ENCODE measurements at regions not wholly inside any gene's neighbourhood (a gene's known extent, or its start where the extent isn't known, plus 50 kb on each side); places are given as distances from the start of the nearest gene placed in this dataset.

DNA sequence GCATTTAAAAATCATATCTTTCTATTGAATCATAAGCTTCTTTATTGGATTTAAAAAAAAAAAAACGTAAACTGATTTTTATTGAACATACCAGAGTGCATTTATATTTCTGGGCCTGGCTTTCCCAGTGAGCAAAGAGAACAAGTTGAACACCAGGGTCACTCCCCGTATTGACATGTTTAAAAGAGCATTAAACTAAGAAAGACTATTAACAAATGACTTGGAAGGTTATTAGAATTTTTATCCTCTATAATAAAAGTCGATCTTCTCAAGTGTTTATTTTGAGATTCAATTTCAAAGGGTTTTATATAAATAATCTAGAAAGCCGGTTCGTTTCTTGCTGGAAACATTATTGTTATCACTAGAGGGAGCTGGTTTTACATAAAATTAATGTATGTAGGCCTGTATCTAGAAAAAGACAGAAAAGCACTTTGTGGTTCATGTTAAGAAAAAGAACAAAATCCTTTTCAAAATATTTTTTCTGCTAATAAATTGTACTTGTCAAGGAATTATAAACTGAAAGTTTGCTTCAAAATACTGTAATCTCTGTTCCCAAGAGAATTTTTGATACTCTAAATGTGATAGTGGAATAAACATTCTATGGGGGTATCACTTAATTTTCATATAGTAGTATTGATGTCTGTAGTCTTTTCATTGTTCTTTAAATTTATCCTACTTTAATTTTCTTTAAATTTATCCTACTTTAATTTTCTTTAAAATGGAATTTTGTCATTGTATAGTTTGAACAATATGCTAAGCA, 321.8 kb upstream of the MME start:
- H3K4me1 ChIP-seq (ENCODE audit: low read depth): no peaks in the 10 kb centered on the region
- no peak overlapping the region for H3K4me3 ChIP-seq
- H3K27me3 ChIP-seq: no peaks in the 10 kb centered on the region
- DNase-seq (ENCODE audit: low read depth in 1 of 2, low spot score in 1 of 2): peak; percentile 11 to 47
- H3K27ac ChIP-seq: no peak overlapping the region
- peak; percentile 43 for TF ChIP-seq CTCF (IDR thresholded peaks at IDR 0.05; ENCODE audit: low read depth, low read length)
- H3K9me3 ChIP-seq (ENCODE audit: low read depth): no peaks in the 10 kb centered on the region
- no peaks in the 10 kb centered on the region for H3K36me3 ChIP-seq

- Histone ChIP-seq H3K36me3 (no peaks in the 10 kb centered on the region), H3K4me1 (ENCODE audit: low read depth) (no peaks in the 10 kb centered on the region), H3K4me3 (no peak overlapping the region), H3K9me3 (ENCODE audit: low read depth) (no peaks in the 10 kb centered on the region), H3K27me3 (no peaks in the 10 kb centered on the region), H3K27ac (no peak overlapping the region)
- no peak for TF ChIP-seq CTCF (IDR thresholded peaks at IDR 0.05; ENCODE audit: low read depth, low read length)
- DNase-seq (ENCODE audit: low read depth in 1 of 2, low spot score in 1 of 2): no peak
These were observed 323.1 kb upstream of the GPR149 start for GRCh38 chr3:154753101-154753500.

DNA sequence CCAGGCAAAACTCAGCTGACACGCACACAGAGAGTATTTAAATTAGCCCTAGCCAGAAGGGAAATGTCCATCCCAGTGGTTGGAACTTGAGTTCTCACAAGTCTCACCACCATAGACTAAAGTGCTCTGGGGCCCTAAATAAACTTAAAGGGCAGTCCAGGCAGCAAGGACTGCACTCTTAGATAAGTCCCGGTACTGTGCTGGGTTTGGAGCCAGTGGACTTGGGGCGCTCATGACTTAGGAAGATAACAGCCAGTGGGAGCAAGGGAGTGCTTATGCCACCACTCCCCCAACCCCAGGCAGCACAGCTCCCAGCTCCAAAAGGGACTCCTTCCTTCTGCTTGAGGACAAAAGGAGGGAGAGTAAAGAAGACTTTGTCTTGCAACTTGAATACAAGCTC, 319.5 kb upstream of the GPR149 start:
- Histone ChIP-seq H3K4me1 (ENCODE audit: low read depth) (no peaks in the 10 kb centered on the region), H3K4me3 (no peak overlapping the region), H3K27me3 (no peaks in the 10 kb centered on the region), H3K27ac (no peak overlapping the region), H3K36me3 (no peaks in the 10 kb centered on the region), H3K9me3 (ENCODE audit: low read depth) (no peaks in the 10 kb centered on the region)
- no peak for TF ChIP-seq CTCF (IDR thresholded peaks at IDR 0.05; ENCODE audit: low read depth, low read length)
- no peak for DNase-seq (ENCODE audit: low read depth in 1 of 2, low spot score in 1 of 2)

DNA sequence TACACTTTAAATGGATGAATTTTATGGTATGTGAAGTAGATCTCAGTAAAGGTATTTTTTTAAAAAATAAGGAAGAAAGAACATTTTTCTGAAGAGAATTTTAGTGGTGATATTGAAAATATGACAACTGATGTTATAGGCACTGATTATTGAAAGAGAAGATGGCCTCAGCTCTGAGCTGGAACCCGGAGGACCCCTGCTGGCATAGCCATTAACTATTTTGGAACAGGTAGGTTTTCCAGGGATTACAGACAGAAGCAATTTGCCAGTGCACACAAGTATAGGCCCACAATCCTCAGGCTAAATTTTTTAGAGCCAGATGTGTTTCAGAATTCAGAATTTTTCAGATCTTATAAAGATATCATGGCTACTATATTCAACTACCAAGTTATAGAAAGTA, 315.9 kb upstream of the GPR149 start:
- Histone ChIP-seq H3K4me1 (ENCODE audit: low read depth) (no peaks in the 10 kb centered on the region), H3K27me3 (no peaks in the 10 kb centered on the region), H3K4me3 (no peak overlapping the region), H3K36me3 (no peaks in the 10 kb centered on the region), H3K9me3 (ENCODE audit: low read depth) (no peaks in the 10 kb centered on the region), H3K27ac (no peak overlapping the region)
- DNase-seq (ENCODE audit: low read depth in 1 of 2, low spot score in 1 of 2): no peak
- no peak for TF ChIP-seq CTCF (IDR thresholded peaks at IDR 0.05; ENCODE audit: low read depth, low read length)

GRCh38 chr3:154745122-154745521, 315.1 kb upstream of the GPR149 start:
- Histone ChIP-seq H3K9me3 (ENCODE audit: low read depth) (no peaks in the 10 kb centered on the region), H3K27me3 (no peaks in the 10 kb centered on the region), H3K4me3 (no peak overlapping the region), H3K36me3 (no peaks in the 10 kb centered on the region), H3K4me1 (ENCODE audit: low read depth) (no peaks in the 10 kb centered on the region), H3K27ac (no peak overlapping the region)
- no peak for DNase-seq (ENCODE audit: low read depth in 1 of 2, low spot score in 1 of 2)
- TF ChIP-seq CTCF (IDR thresholded peaks at IDR 0.05; ENCODE audit: low read depth, low read length): no peak

Data from cardiac muscle cell (in vitro differentiated cells and primary cell).